ENCODE measurements at regions not wholly inside any gene's neighbourhood (a gene's known extent, or its start where the extent isn't known, plus 50 kb on each side); places are given as distances from the start of the nearest gene placed in this dataset.

DNA sequence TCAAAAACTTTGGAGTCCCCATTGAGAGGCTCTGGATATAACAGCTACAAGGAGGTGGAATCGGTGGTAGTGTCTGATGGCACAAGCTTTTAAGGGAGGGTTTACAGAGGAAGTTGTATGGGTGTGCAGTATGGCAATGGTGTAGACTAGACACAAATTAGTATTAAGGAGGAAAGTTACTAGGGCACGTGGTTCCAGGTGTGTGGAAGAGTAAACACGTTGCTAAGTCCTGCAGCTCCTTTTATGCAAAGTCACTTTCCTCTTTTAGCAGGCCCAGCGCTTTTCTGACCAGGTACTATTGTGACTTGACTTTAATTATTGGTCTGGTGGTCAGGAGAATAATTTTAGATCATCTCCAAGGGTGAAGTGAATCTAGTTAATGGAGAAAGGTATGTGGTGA is 287.5 kb upstream of the B3GALT2 start:
- H3K27ac ChIP-seq = no peak overlapping the region
- no peak overlapping the region for H3K4me3 ChIP-seq
- no peaks in the 10 kb centered on the region for H3K4me1 ChIP-seq
- ChIA-PET POLR2A (no interaction called here), CTCF (no interaction called here)
- TF ChIP-seq, protein P1, sequence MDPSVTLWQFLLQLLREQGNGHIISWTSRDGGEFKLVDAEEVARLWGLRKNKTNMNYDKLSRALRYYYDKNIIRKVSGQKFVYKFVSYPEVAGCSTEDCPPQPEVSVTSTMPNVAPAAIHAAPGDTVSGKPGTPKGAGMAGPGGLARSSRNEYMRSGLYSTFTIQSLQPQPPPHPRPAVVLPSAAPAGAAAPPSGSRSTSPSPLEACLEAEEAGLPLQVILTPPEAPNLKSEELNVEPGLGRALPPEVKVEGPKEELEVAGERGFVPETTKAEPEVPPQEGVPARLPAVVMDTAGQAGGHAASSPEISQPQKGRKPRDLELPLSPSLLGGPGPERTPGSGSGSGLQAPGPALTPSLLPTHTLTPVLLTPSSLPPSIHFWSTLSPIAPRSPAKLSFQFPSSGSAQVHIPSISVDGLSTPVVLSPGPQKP (IDR thresholded peaks at IDR 0.05; ENCODE audit: low read depth, low read length) = no peak
- no peak for TF ChIP-seq HOXB5 (CRISPR knock-in tag; IDR thresholded peaks at IDR 0.05)
- TF ChIP-seq POLR2A (IDR thresholded peaks at IDR 0.05; ENCODE audit: low read length) = no peak
- TF ChIP-seq, protein P2, sequence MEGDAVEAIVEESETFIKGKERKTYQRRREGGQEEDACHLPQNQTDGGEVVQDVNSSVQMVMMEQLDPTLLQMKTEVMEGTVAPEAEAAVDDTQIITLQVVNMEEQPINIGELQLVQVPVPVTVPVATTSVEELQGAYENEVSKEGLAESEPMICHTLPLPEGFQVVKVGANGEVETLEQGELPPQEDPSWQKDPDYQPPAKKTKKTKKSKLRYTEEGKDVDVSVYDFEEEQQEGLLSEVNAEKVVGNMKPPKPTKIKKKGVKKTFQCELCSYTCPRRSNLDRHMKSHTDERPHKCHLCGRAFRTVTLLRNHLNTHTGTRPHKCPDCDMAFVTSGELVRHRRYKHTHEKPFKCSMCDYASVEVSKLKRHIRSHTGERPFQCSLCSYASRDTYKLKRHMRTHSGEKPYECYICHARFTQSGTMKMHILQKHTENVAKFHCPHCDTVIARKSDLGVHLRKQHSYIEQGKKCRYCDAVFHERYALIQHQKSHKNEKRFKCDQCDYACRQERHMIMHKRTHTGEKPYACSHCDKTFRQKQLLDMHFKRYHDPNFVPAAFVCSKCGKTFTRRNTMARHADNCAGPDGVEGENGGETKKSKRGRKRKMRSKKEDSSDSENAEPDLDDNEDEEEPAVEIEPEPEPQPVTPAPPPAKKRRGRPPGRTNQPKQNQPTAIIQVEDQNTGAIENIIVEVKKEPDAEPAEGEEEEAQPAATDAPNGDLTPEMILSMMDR (IDR thresholded peaks at IDR 0.05) = no peak
- no peak for TF ChIP-seq POLR2AphosphoS2 (conservative IDR thresholded peaks at IDR 0.05; ENCODE audit: low read length)
- no peak for TF ChIP-seq MAFK (IDR thresholded peaks at IDR 0.05; ENCODE audit: partially characterized antibody)
- no peak for TF ChIP-seq TFCP2L1 (CRISPR knock-in tag; IDR thresholded peaks at IDR 0.05)
- TF ChIP-seq, protein P3, sequence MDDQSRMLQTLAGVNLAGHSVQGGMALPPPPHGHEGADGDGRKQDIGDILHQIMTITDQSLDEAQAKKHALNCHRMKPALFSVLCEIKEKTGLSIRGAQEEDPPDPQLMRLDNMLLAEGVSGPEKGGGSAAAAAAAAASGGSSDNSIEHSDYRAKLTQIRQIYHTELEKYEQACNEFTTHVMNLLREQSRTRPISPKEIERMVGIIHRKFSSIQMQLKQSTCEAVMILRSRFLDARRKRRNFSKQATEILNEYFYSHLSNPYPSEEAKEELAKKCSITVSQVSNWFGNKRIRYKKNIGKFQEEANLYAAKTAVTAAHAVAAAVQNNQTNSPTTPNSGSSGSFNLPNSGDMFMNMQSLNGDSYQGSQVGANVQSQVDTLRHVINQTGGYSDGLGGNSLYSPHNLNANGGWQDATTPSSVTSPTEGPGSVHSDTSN (IDR thresholded peaks at IDR 0.05) = no peak
- TF ChIP-seq HDAC2 (IDR thresholded peaks at IDR 0.05) = no peak
- TF ChIP-seq, protein P4, sequence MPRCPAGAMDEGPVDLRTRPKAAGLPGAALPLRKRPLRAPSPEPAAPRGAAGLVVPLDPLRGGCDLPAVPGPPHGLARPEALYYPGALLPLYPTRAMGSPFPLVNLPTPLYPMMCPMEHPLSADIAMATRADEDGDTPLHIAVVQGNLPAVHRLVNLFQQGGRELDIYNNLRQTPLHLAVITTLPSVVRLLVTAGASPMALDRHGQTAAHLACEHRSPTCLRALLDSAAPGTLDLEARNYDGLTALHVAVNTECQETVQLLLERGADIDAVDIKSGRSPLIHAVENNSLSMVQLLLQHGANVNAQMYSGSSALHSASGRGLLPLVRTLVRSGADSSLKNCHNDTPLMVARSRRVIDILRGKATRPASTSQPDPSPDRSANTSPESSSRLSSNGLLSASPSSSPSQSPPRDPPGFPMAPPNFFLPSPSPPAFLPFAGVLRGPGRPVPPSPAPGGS (IDR thresholded peaks at IDR 0.05) = no peak
- no peak for TF ChIP-seq RARB (CRISPR knock-in tag; IDR thresholded peaks at IDR 0.05)
- no peak for TF ChIP-seq CBX2 (IDR thresholded peaks at IDR 0.05; ENCODE audit: borderline replicate concordance, low read depth)
- no peak for TF ChIP-seq EHMT2 (IDR thresholded peaks at IDR 0.05; ENCODE audit: low read depth)
- no peak for TF ChIP-seq ESRRA (IDR thresholded peaks at IDR 0.05; ENCODE audit: borderline replicate concordance, low read length)
- no peak for TF ChIP-seq ZFP36 (IDR thresholded peaks at IDR 0.05; ENCODE audit: borderline replicate concordance, partially characterized antibody)
- no peak for TF ChIP-seq FOSL2 (IDR thresholded peaks at IDR 0.05)
- TF ChIP-seq FOSL2 (CRISPR knock-in tag; IDR thresholded peaks at IDR 0.05) = no peak
- TF ChIP-seq FOSB (CRISPR knock-in tag; IDR thresholded peaks at IDR 0.05) = no peak
- no peak for TF ChIP-seq KDM1A (IDR thresholded peaks at IDR 0.05; ENCODE audit: low read depth)
- TF ChIP-seq, protein P5, sequence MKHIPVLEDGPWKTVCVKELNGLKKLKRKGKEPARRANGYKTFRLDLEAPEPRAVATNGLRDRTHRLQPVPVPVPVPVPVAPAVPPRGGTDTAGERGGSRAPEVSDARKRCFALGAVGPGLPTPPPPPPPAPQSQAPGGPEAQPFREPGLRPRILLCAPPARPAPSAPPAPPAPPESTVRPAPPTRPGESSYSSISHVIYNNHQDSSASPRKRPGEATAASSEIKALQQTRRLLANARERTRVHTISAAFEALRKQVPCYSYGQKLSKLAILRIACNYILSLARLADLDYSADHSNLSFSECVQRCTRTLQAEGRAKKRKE (CRISPR knock-in tag; IDR thresholded peaks at IDR 0.05; ENCODE audit: low read depth) = no peak
- ATAC-seq (no peak), DNase-seq (ENCODE audit: low read depth in 1 of 2, low spot score in 1 of 2) (no peak), FAIRE-seq (no peak)
- no peaks in the 10 kb centered on the region for H3K9me3 ChIP-seq
- no peak overlapping the region for H3K4me2 ChIP-seq
- WGBS (ENCODE audit: missing lambda C conversion rate) = 55% methylated on average over 4 of the region's 4 CpGs

DNA sequence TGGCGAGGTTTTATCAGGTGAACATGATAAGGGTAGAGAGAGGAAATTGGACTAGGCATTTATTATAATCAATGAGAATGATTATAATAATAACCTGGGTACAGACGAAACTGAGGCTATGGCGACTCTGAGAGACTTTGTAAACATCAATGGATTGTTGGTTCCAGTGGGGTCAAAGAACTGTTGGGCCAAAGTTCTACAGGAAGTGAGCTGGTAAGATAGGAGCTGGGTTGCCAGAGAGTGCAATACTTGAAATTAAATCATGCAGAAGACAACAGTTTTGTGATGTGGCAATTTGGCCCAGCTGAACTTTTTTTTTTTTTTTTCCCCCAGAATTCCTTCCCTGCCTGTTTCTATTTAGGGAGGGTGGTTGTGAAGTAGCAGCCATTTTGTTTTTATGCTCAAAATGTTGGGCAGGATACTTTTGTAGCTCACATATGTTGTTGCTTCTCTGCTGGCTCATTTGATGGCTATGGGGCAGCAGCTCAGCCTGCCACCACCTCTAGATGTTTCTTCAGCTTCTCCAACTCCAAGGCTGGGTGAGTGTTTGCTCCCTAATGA is 286.5 kb upstream of the B3GALT2 start:
- CTCF ChIA-PET = no interaction called here
- WGBS (ENCODE audit: missing lambda C conversion rate) = 63% methylated on average over 3 of the region's 3 CpGs
- ATAC-seq = no peak

More for the DNA sequence above, 286.5 kb upstream of the B3GALT2 start:
- DNase-seq (ENCODE audit: low read depth in 1 of 2, low spot score in 1 of 2) (no peak), FAIRE-seq (no peak)
- Histone ChIP-seq H3K9me3 (no peaks in the 10 kb centered on the region), H3K27ac (no peak overlapping the region), H3K4me3 (no peak overlapping the region), H3K4me2 (no peak overlapping the region), H3K4me1 (no peaks in the 10 kb centered on the region)
- no peak for TF ChIP-seq JUN (IDR thresholded peaks at IDR 0.05)
- no peak for TF ChIP-seq ESRRA (IDR thresholded peaks at IDR 0.05; ENCODE audit: borderline replicate concordance, low read length)
- POLR2A ChIA-PET = no interaction called here

Data from A549 (cell line).